GM12874 (cell line): ENCODE measurements at regions not wholly inside any gene's neighbourhood (a gene's known extent, or its start where the extent isn't known, plus 50 kb on each side); places are given as distances from the start of the nearest gene placed in this dataset.

ENCODE experiments used
- TF ChIP-seq, protein P1 (sequence below): IDR thresholded peaks from 2 replicates; pipeline ENCODE4 v1.5.1; 2011; ENCODE audit warnings: low read depth, mild to moderate bottlenecking, control low read depth, low read length, moderate library complexity; ENCODE audit not compliant: insufficient read depth

GRCh38 chr16:50863644-50864144 is 121.8 kb downstream of the CYLD start:
- TF ChIP-seq, protein P1, sequence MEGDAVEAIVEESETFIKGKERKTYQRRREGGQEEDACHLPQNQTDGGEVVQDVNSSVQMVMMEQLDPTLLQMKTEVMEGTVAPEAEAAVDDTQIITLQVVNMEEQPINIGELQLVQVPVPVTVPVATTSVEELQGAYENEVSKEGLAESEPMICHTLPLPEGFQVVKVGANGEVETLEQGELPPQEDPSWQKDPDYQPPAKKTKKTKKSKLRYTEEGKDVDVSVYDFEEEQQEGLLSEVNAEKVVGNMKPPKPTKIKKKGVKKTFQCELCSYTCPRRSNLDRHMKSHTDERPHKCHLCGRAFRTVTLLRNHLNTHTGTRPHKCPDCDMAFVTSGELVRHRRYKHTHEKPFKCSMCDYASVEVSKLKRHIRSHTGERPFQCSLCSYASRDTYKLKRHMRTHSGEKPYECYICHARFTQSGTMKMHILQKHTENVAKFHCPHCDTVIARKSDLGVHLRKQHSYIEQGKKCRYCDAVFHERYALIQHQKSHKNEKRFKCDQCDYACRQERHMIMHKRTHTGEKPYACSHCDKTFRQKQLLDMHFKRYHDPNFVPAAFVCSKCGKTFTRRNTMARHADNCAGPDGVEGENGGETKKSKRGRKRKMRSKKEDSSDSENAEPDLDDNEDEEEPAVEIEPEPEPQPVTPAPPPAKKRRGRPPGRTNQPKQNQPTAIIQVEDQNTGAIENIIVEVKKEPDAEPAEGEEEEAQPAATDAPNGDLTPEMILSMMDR = no peak

DNA sequence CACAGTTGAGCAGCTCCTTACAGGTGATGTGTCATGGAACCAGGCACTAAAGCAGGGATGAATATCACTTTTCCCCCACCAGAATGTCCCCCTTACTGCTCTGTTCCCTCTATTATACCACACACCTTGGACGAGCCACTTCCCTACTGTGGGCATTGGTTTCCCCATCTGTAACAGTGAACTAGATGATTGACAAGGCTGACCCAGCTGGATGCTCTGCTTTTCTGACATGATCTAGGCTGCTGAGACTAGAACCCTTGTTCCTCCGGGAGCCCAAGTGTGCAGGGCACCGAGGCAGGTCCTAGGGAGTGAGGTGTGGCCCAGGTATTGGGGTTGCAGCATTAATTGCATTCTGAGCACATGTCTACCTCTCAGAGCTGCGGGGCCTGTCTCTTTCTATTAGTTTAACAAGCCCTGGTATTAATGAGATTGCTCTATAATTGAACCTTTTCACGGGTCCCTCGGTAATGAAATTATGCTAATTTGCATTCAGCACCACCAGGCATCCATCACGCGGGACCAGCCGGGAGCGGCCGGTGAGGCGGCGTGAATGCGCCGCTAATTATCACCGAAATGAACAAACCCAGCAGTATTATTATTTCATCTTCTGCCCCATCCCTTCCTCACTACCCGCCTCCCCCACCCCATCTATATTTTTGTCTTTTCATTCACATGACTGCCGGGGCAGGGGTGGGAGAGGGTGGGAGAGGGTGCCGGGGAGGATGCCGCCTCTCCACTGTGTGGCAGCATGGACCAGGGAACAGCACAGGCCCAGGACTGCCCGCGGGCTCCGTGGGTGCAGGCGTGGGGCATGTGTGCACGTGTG is 121.1 kb downstream of the CYLD start:
- TF ChIP-seq, protein P1 = no peak

- TF ChIP-seq, protein P1 = no peak
Measured at GRCh38 chr16:50861970-50862411, 120.1 kb downstream of the CYLD start.

GRCh38 chr16:50861451-50861850 is 119.6 kb downstream of the CYLD start:
- TF ChIP-seq, protein P1 = no peak

DNA sequence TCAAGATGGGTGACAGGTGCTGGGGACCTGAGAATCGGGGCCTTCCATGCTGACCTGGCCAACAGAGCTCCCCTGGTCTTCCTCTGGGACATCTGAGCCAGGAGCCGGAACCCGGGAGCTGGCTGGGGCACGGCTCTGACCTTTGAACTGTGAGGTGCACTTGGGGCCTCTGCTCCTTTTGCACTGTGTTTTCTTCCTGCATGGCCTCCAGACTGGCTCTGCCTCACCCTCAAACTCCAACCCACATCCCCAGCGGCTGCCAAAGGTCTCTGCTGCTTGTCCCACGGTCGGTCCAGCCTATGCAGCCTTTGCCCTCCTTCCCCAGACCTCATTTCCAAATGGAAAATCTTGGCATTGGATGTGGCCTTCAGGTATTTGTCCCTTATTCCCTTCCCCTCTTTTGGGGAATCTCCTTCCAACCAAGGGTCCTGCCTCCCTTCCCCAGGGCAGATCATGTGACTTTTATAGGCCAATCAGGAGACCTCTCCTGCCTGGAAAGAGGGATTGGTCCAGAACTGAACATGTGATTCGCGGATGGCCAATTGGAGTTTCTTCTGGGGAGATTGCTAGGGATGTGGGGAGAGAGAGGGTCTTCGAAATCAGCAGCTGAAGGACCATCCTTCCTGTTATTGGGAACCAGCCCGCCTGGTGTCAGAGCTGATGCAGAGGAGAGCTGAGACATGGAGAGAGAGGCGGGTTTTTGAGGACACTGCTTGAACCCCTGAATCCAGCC is 117.9 kb downstream of the CYLD start:
- TF ChIP-seq, protein P1 = no peak

GRCh38 chr16:50858877-50859627 is 117.2 kb downstream of the CYLD start:
- TF ChIP-seq, protein P1 = no peak

DNA sequence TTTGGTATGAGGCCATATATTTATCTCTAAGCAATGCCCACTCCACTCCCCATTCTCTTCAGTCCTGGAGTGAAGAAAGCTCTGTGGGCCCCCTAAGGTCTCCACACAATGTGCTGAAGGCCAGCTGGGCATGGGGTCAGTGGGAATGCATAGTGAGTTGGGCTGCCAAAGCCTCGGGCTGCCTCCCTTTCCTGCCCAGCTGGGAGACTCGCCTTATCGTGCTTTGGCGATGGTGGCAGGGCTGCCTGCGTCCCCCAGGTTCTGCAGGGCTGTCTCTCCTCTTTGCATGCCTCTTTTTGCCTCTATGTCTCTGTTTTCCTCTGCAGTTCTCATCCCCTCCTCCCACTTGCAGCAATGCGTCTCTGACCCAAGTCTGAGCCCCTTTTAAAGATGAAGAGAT is 116.5 kb downstream of the CYLD start:
- TF ChIP-seq, protein P1 = no peak
